ENCODE measurements at regions not wholly inside any gene's neighbourhood (a gene's known extent, or its start where the extent isn't known, plus 50 kb on each side); places are given as distances from the start of the nearest gene placed in this dataset.
A peak's percentile ranks its signal among the peaks of the same experiment; 100 is the strongest.

DNA sequence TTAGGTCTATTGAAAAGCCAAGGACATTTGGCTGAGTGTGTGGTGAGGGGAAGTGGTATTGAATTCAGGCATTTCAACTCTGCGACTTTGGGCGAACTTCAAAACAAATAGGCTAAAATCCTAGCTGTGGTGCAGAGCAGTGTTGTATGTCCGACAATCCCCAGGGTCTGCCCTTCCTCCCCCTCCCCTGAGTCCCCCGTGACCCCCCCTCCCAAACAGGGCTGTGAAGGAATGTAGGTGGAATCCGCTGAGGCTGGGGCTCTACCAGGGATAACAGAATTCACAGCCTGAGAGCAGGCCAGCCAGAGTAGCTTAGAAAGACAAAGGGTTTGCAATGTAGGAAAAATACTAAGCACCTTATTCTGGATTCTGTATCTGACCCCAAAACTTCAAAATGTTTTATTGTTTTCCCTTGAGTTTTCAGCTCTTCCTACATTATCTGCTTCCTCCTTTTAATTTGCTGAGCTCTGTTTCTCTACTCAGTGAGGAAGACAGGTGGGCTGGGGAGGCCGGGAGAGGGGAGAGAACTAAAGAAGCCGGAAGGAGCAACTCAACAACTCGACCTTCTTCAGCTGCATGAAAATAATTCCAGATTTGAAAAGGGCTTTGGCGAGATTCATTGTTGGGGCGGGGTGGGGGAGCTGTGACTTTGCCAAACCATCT lies 315.2 kb downstream of the BLID start:
- no peak overlapping the region for H2BK5ac ChIP-seq (ENCODE audit: insufficient read length, low read length)
- TF ChIP-seq, protein P1, sequence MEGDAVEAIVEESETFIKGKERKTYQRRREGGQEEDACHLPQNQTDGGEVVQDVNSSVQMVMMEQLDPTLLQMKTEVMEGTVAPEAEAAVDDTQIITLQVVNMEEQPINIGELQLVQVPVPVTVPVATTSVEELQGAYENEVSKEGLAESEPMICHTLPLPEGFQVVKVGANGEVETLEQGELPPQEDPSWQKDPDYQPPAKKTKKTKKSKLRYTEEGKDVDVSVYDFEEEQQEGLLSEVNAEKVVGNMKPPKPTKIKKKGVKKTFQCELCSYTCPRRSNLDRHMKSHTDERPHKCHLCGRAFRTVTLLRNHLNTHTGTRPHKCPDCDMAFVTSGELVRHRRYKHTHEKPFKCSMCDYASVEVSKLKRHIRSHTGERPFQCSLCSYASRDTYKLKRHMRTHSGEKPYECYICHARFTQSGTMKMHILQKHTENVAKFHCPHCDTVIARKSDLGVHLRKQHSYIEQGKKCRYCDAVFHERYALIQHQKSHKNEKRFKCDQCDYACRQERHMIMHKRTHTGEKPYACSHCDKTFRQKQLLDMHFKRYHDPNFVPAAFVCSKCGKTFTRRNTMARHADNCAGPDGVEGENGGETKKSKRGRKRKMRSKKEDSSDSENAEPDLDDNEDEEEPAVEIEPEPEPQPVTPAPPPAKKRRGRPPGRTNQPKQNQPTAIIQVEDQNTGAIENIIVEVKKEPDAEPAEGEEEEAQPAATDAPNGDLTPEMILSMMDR (conservative IDR thresholded peaks at IDR 0.05), result no peak
- no peak overlapping the region for H3K4ac ChIP-seq (ENCODE audit: low read depth, low read length)
- no peak overlapping the region for H3K23ac ChIP-seq (ENCODE audit: insufficient read length, low read depth, low read length)
- no peak overlapping the region for H2AK5ac ChIP-seq (ENCODE audit: insufficient read length, low read length)
- H3K23me2 ChIP-seq (ENCODE audit: insufficient read length, low read depth, low read length, poor library complexity, severe bottlenecking), result peaks cover 6% of the 10 kb centered on the region
- H3K79me2 ChIP-seq (ENCODE audit: insufficient read depth, low read length), result no peaks in the 10 kb centered on the region
- WGBS (ENCODE audit: extremely low coverage, insufficient read length, low lambda C conversion rate), result no CpG with 5 or more reads among the region's 10 CpGs
- H2BK12ac ChIP-seq (ENCODE audit: insufficient read length, low read depth, low read length), result no peak overlapping the region
- H4K5ac ChIP-seq (ENCODE audit: insufficient read length, low read depth, low read length), result no peak overlapping the region
- H2BK20ac ChIP-seq (ENCODE audit: low read depth, low read length, poor library complexity, severe bottlenecking), result no peak overlapping the region
- Mint-ChIP-seq H3K4me1 (peaks cover 46 to 50% of the 10 kb centered on the region in 2 experiments), H3K27me3 (ENCODE audit: low read depth) (no peaks in the 10 kb centered on the region), H3K27ac (peak overlapping the region; percentile 98 to 100 (median 99)), H3K9me3 (peaks cover 14% of the 10 kb centered on the region in 2 experiments), H3K36me3 (ENCODE audit: insufficient read depth in 1 of 3, low read depth in 3 of 3) (peaks cover 8 to 27% (median 16%) of the 10 kb centered on the region in 3 experiments), H3K4me3 (peak overlapping the region; percentile 48 to 71)
- peaks cover 5% of the 10 kb centered on the region for H3K9me3 ChIP-seq (ENCODE audit: control insufficient read depth, low read depth, low read length)
- DNase-seq, result peak; percentile 92
- peaks cover 12% of the 10 kb centered on the region for H3K4me1 ChIP-seq (ENCODE audit: insufficient read depth, low read length)
- peak overlapping the region; percentile 47 for H3K18ac ChIP-seq (ENCODE audit: insufficient read length, low read depth, low read length)
- no peaks in the 10 kb centered on the region for H4K20me1 ChIP-seq (ENCODE audit: control insufficient read depth, insufficient read depth, insufficient read length)
- H4K8ac ChIP-seq (replicated peaks; ENCODE audit: insufficient read length, low read depth, low read length), result no peak overlapping the region
- H3T11ph ChIP-seq (ENCODE audit: low read length), result peak overlapping the region; percentile 89
- no peak overlapping the region for H4K91ac ChIP-seq (ENCODE audit: insufficient read length, low read depth, low read length)
- H3K27me3 ChIP-seq (ENCODE audit: insufficient read depth, low read length), result no peaks in the 10 kb centered on the region
- peak overlapping the region; percentile 94 for H3K27ac ChIP-seq (ENCODE audit: insufficient read length, low read depth, low read length)
- H2BK15ac ChIP-seq (ENCODE audit: low read depth, low read length), result no peak overlapping the region
- peak overlapping the region; percentile 41 for H3K4me2 ChIP-seq (ENCODE audit: insufficient read depth, insufficient read length, low read length)
- no peak overlapping the region for H3K56ac ChIP-seq (ENCODE audit: insufficient read length, low read depth, low read length)
- no peak overlapping the region for H3K14ac ChIP-seq (ENCODE audit: insufficient read depth, low read length)
- H3K79me1 ChIP-seq (ENCODE audit: insufficient read depth, low read depth, low read length, poor library complexity, severe bottlenecking), result no peaks in the 10 kb centered on the region
- H2AFZ ChIP-seq (ENCODE audit: low read length), result no peak overlapping the region
- no peak overlapping the region for H3K9ac ChIP-seq (ENCODE audit: extremely low read depth, insufficient read length, low read length)
- no peak overlapping the region for H2BK120ac ChIP-seq (ENCODE audit: low read depth, low read length, poor library complexity, severe bottlenecking)
